Right lobe of liver (tissue), 4 donors: ENCODE measurements at regions not wholly inside any gene's neighbourhood (a gene's known extent, or its start where the extent isn't known, plus 50 kb on each side); places are given as distances from the start of the nearest gene placed in this dataset.

Source experiments
- CTCF ChIP-seq, 4 donors: fragments of 200-600 bp in 3 of 4; fragments of 450-650 bp in 1 of 4; IDR thresholded peaks; one replicate each; pipeline versions ENCODE4 v1.5.1 to v1.8.0; 2016 to 2022; ENCODE audit warnings: antibody characterized with exemption in 4 of 4, mild to moderate bottlenecking in 2 of 4
- POLR2A ChIP-seq: fragments of 450-650 bp; IDR thresholded peaks from one replicate; pipeline ENCODE4 v1.6.1; 2017; ENCODE audit warnings: antibody characterized with exemption, mild to moderate bottlenecking
- donor health status: DM: no; HTN: no; CAD: no.
- donor health status: DM: no; HTN: no; CAD: no.
- donor health status: DM: no; HTN: yes; CAD: no.

DNA sequence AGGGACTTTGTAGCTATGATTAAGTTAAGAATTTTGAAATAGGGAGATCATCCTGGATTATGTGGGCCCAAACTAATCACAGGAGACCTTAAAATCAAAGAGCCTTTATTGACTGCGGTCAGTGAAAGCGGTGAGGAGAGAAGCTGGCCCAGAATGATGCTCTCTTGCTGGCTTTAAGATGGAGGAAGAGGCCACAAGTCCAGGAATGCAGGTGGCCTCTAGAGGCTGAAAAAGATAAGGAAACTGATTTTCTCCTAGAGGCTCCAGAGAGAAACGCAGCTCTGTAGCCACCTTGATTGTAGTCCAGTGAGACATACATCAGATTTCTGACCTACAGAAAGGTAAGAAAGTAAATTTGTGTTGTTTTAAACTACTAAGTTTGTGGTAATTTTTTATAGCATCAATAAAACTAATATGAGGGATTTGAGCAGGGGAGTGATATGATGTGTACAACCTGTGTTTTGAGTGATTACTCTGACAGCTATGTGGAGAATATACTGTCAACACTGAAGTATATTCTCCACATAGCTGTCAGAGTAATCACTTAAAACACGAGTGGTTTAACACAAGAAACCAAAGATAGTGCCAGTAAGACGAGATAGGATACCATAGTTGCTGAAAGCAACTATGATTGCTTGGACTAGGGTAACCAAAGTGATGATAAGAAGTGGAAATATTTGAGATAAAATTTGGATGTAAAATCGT, 364.4 kb upstream of the CHST9 start:
- no peak for TF ChIP-seq POLR2A
- TF ChIP-seq CTCF (IDR thresholded peaks at IDR 0.05): no peak
